ENCODE measurements at regions not wholly inside any gene's neighbourhood (a gene's known extent, or its start where the extent isn't known, plus 50 kb on each side); places are given as distances from the start of the nearest gene placed in this dataset.
"Not testable (repeated sequence)": the region's sequence is repeated elsewhere in the genome, so short reads cannot be mapped to it uniquely, and the experiment has no call there.

DNA sequence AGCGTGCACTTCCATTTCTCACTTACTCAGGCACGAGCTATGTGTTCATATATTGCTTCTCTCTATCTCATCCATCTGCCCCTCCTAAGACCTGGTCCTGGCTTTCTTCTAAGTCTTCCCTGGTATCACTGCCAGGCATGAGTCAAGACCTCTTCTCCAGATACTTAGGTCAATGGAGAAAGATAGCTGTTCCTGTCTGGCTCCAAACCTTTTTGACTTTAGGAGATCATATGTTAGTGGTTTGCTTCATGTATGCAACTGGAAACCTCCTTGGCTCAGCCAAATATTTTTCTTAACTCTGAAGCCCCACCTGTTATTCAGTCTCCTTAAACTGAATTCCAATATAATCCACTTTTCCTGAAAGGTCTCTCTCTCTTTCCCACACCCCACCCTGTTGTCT lies 211.6 kb upstream of the PTBP2 start:
- DNase-seq (ENCODE audit: low spot score): no peak

GRCh38 chr1:96510391-96510790 lies 211.2 kb upstream of the PTBP2 start:
- no peak for DNase-seq (ENCODE audit: low spot score)

- DNase-seq (ENCODE audit: low spot score): no peak
Observed at GRCh38 chr1:96510911-96511310, 210.7 kb upstream of the PTBP2 start.

- no peak for DNase-seq (ENCODE audit: low spot score)
Observed at GRCh38 chr1:96513136-96513535, 208.4 kb upstream of the PTBP2 start.

- no peak for DNase-seq (ENCODE audit: low spot score)
Observed at GRCh38 chr1:96515430-96515829, 206.2 kb upstream of the PTBP2 start.

DNA sequence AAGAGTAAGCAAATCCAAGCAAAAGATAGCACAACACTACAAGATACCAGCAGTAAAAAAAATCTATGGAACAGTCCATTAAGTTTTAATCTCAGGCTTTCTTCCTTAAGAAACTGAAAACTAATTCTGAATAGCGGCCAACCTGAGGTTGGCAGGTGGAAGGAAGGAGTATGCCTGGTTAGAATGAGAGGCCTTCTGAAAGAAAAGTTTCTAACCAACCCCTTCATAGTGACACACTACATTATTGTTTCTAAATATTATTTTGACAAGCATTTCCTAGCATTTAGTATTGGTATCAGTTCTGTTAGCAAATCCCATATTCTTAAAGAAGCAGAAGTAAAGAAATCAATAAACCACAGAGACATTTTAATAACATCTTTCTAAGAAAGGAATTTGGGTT lies 205.7 kb upstream of the PTBP2 start:
- no peak for DNase-seq (ENCODE audit: low spot score)

DNA sequence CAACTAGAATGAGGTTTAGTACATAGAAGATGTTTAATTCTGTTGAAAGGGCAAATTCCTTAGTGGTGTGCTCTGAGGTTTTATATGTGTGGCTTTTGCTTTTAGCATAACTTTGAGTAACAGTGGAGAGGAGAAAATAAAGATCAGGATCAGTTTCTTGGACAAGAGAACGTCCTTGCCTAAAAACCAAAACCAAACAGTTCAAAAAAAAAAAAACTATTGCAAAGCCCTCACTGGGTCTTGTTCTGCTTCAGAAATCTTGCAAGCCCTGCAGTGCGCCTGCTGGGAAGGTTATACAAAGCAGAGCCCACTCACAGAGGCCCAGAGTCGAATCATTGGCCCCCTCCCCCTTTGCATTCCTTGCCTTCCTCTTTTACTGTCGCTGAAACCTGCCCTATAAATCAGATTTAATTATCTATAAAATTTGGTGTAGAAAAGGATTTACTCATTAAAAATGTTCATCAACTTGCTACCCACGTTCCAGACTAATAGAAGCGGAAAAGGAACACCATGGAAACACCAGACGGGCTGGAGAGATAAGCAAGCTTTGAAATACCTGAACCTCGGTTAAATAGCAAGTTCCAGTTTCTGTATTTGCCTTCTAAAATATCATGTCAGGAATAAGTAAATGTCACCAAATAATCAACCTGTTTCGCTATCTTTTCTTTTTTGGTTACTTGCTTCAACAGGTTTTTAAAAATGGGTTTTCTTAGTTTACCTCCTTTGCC lies 201.6 kb upstream of the PTBP2 start:
- no peak for DNase-seq (ENCODE audit: low spot score)

- DNase-seq (ENCODE audit: low spot score): no peak
Observed at GRCh38 chr1:96520579-96520947, 201.0 kb upstream of the PTBP2 start.

- DNase-seq (ENCODE audit: low spot score): no peak
Observed at GRCh38 chr1:96521010-96521409, 200.6 kb upstream of the PTBP2 start.

DNA sequence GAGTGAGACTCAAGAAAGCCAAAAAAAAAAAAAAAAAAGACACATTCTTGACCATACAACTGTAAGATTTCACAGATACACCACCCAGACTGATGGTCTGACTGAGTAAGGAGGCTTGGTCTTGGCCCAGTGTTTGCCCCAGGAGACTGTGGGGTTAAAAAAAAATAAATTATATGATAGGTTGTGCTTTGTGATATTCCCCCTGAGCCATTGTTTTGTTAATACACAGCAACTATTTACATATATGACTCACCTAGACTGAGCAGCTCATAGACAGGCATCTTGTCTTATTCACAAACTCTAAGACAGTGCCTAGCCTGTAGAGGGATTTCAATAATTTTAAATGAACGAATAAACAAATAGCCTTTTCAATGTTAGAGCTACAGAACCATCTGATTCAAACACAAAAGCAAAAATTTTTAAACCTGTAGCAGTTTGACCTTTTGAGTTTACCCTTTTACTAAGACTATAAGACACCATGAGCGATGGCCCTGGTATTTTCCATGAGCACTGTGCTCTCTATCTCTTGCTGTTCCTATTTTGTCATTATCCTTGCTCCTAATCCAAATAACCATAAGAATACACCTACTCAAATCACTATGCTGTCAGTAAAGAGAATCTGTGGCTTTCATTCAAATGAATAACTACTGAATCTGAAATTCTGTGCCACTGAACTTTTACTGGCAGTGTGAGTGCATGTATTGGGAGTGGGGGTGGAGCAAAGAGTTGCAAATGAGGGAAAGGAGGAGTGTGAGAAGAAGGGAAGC lies 199.4 kb upstream of the PTBP2 start:
- DNase-seq (ENCODE audit: low spot score): no peak

DNA sequence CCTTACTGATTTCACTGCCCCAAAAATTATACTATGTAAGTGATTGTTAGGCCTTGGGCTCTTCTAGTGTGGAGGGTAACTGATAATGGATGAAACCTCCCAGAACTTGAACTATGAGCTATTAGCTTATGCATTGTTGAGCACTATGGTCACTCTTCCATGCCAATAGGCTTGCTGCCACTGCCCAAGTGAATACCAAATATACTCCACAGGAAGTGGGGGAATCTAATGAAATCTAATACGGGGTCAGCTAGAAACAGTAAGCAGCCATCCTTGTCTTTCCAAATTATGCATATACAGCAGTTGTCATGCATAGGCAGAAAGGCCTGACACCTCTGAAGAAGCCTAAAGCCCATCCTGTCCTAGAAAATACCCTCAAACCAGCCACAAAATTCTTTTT lies 198.7 kb upstream of the PTBP2 start:
- DNase-seq (ENCODE audit: low spot score): no peak

- DNase-seq (ENCODE audit: low spot score): peak; percentile 37
Observed at GRCh38 chr1:96524100-96524499, 197.5 kb upstream of the PTBP2 start.

DNA sequence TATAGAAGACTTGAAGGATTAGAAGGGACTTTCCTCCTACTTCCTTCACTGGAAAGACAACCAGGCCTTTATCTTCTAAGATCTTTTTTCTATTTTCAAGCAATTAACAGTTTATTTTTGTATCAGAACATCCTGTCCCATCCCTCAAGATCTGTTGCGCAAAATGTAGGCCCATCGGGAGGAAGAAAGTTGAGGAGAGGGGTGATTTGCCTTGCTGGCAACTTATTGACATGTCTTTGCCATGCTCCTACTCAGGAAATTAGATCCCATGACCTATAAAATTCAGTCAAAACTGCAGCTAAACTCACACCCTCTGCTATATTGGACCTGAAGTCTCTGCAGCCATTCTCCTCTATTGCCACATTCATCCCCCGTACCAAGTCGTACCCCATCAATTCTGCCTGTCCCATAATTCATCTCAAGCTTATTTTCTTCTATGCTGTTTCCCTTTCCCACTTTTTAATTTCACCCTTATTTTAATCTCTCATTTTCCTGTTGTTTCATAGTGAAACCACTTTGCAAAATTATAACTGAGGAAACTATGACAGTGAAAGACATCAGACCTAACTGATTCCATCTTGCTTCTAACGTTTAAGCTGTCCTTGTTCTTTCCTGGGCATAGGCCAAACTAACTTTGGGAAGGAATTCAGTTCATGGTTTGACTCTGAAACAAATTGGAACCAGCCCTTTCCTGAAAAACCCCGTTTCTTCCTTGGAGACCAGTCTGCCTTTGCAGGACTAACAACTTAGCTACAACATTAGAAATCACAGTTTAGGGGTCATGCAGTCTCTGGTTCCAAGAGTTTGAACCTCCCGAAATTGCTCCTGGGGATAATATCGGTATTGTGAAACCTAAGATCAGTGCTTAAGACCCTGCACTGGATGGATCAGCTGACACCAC lies 195.7 kb upstream of the PTBP2 start:
- DNase-seq (ENCODE audit: low spot score): no peak

DNA sequence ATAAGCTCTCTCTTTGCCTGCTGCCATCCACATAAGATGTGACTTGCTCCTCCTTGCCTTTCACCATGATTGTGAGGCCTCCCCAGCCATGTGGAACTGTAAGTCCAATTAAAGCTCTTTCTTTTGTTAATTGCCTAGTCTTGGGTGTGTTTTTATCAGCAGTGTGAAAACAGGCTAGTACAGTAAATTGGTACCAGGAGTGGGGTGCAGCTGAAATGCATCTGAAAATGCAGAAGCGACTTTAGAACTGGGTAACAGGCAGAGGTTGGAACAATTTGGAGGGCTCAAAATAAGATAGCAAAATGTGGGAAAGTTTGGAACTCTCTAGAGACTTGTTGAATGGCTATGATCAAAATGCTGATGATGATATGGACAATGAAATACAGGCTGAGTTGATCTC lies 192.9 kb upstream of the PTBP2 start:
- not testable (repeated sequence) for DNase-seq (ENCODE audit: low spot score)

- DNase-seq (ENCODE audit: low spot score): no peak
Observed at GRCh38 chr1:96533820-96534219, 187.8 kb upstream of the PTBP2 start.

DNA sequence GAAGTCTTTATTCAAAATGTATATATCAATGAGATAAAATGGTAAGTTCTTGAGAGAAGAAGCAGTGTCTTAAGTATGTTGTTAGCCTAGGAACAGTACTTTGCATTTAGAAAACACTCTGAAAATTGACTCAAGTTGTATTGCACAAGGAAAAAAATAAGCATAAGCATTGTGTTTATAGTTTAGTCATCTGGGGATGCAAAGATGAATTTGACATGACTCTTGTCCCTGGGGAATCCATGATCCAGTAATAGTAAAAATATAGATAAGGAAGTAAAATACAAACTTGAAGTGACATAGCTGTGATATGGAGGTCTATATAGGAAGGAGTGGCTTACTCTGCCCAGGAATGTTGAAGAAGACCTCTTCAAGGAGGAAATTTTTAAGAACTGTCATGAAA lies 185.0 kb upstream of the PTBP2 start:
- no peak for DNase-seq (ENCODE audit: low spot score)

GRCh38 chr1:96538111-96538641 lies 183.4 kb upstream of the PTBP2 start:
- peak; percentile 87 for DNase-seq (ENCODE audit: low spot score)

GRCh38 chr1:96538883-96539282 lies 182.7 kb upstream of the PTBP2 start:
- DNase-seq (ENCODE audit: low spot score): no peak

DNA sequence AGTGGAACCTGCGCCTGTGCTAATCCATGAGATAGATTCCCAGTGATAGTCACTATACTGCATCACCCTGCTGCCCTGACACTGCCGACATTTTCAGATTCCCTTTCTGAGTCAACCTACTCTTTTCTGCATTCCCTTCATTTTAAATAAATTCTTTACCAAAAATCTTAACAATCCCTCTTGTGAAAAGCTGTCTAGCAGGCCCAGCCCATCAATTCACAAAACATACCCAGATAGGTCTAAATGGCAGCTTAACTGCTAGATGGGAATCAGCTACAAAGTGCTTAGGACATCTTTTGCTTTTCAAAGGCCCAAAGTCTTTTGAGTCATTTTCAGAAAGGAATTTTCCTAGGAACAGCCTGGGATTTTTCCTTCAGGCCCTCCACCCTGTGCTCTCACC lies 180.1 kb upstream of the PTBP2 start:
- no peak for DNase-seq (ENCODE audit: low spot score)

DNA sequence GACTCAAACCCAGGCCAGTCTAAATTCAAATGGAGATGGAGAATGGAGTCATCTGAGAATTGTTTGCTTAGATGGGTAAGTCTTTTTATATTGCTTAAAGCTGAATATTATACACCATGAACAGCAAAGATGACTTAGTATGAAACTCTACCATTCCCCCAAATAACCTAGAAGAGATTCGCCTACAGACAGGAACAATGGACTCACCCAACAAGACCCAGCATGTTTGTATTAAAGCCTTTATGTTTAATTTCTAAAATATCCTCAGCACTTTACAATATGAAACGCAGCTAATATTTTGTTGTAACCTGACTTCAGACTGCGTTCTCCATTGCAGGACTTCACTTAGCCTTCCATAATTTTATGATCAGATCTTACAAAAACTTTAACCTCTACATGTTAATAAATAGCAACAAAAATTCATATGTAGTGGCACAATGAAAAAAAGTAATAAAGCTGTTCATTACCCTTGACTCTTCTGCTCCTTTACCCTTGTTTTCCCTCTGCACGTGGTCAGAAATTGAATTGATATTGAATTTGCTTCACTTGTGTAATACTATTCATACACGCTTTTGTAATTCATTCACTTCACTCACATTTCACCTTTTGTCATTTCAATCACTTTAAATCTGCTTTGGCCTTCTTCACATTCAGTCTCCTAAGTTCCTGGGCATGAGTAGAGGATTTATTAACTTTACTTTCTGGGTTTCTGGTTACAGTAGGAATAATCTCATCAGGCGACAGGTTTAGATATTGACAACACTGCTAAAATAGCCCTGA lies 177.3 kb upstream of the PTBP2 start:
- no peak for DNase-seq (ENCODE audit: low spot score)

GRCh38 chr1:96544831-96545221 lies 176.8 kb upstream of the PTBP2 start:
- DNase-seq (ENCODE audit: low spot score): no peak

Data from pons (tissue), 1 donor.